Gastrocnemius medialis (tissue), 4 donors: ENCODE measurements at regions not wholly inside any gene's neighbourhood (a gene's known extent, or its start where the extent isn't known, plus 50 kb on each side); places are given as distances from the start of the nearest gene placed in this dataset.

Experiments
- CTCF ChIP-seq, 5 experiments: fragments of 450-650 bp in 3 of 5; fragments of 200-600 bp in 2 of 5; sonication (generic) in 2 of 5; IDR thresholded peaks in 4 of 5; conservative IDR thresholded peaks in 1 of 5; 1 replicate in 4 of 5; 2 replicates in 1 of 5; pipeline ENCODE4 v1.5.1; 2016 to 2019; ENCODE audit warnings: antibody characterized with exemption in 5 of 5, mild to moderate bottlenecking in 3 of 5, moderate library complexity in 3 of 5
- POLR2A ChIP-seq, 2 donors: fragments of 450-650 bp; IDR thresholded peaks; one replicate each; pipeline ENCODE4 v1.6.1; 2017; ENCODE audit warnings: antibody characterized with exemption in 2 of 2, mild to moderate bottlenecking in 2 of 2, moderate library complexity in 2 of 2

GRCh38 chr4:152079543-152080293, 318.9 kb upstream of the GATB start:
- TF ChIP-seq CTCF (IDR thresholded peaks at IDR 0.05 in 4 of 5, conservative IDR thresholded peaks at IDR 0.05 in 1 of 5): no peak
- no peak for TF ChIP-seq POLR2A (IDR thresholded peaks at IDR 0.05)
